NCI-H2196 (cell line): ENCODE measurements at regions not wholly inside any gene's neighbourhood (a gene's known extent, or its start where the extent isn't known, plus 50 kb on each side); places are given as distances from the start of the nearest gene placed in this dataset.
"Not testable (repeated sequence)": the region's sequence is repeated elsewhere in the genome, so short reads cannot be mapped to it uniquely, and the experiment has no call there.

ENCODE experiments used
- DNase-seq: peaks from one replicate; lab custom pipeline; 2025; ENCODE audit not compliant: unreplicated experiment; lab: John Stamatoyannopoulos, UW

DNA sequence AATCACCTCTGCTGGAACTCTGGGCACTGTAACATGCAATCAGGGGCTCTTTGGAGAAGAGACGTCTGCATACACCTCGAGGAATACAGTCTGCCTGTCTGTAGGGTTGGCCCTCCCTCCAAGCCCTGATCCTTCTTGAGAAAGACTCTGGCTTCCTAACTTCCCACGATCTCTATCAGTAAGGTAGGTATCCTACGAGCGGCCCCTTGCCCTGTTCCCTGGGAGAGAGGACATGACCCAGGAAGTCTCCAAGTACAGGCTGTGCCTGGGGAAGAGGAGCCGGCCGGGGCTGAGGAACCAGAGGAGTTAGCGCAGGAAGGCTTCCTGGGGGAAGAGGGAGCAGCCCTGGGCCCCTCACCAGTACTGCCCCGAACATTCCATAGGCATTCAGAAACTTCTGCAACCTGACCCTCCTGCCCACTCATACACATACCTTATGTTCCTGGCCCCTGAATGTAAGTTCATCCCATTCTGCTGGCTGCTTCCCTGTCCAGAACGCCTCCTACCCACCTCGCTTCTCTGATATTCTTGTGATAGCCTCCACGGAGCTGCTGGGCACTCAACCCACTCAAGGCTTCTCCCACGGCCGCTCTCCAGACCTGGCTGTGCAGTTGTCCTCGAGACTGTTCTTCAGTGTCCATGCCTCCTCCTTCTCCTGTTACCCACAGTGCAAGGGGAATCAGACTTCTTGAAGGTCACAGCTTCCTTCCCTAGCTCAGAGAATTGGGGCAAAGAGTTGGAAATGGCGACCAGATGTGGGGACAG lies 116.1 kb downstream of the CYP26B1 start:
- no peak for DNase-seq

- DNase-seq = no peak
These were observed 118.7 kb downstream of the CYP26B1 start for GRCh38 chr2:72028996-72029395.

DNA sequence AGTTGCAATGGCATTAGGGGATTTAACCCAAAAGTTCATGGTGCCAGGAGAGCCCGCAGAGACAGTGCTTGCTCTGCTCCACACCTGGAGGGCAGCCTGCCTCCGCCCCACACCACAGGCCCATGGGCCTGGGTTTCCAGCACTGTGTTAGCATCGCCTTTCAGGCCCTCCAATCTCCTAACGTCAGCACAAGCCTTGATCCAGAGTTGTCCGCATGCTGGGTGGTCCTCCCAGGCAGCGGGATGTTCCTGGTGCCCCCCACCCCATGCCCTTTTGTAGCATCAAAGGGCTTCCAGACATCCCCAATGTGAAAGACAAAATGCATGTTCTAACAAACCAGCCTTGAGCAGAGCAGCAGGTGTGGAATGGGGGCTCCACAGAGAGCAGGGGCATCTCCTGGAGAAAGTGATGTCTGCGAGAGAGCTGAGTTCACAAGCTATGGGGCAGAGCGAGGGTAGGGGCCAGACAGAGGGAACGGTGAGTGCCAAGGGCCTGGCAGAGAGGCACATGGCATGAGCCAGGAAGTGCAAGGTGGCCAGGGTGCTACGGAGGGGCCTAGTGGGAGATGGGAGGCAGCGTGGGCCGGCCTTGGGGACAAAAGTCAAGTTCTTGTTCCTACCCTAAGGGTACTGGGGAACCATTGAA lies 119.2 kb downstream of the CYP26B1 start:
- no peak for DNase-seq

- no peak for DNase-seq
These were observed 120.1 kb downstream of the CYP26B1 start for GRCh38 chr2:72027426-72028161.

- DNase-seq = no peak
These were observed 120.7 kb downstream of the CYP26B1 start for GRCh38 chr2:72026819-72027425.

GRCh38 chr2:72024451-72025175 lies 123.0 kb downstream of the CYP26B1 start:
- DNase-seq = no peak

GRCh38 chr2:72023678-72024390 lies 123.8 kb downstream of the CYP26B1 start:
- DNase-seq = no peak

GRCh38 chr2:72021371-72021770 lies 126.3 kb downstream of the CYP26B1 start:
- not testable (repeated sequence) for DNase-seq

DNA sequence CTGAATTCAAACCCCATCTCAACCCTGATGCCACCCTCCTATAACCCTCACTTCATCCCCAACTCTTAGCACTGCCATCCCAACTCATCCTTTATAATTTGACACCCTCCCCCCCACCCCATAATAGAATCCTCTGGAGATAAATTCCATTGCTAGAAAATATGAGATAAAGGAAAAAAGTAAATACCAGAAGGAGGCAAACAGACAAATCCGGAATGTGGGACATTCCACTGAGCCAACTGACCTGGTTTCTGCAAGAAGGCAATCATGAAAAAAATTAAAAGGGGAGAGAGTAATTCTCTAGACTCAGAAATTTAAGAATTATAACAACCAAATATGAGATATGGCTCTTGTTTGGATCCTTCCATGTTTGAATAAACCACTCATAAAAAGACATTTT lies 132.4 kb downstream of the CYP26B1 start:
- no peak for DNase-seq

- no peak for DNase-seq
These were observed 132.8 kb downstream of the CYP26B1 start for GRCh38 chr2:72014831-72015230.

DNA sequence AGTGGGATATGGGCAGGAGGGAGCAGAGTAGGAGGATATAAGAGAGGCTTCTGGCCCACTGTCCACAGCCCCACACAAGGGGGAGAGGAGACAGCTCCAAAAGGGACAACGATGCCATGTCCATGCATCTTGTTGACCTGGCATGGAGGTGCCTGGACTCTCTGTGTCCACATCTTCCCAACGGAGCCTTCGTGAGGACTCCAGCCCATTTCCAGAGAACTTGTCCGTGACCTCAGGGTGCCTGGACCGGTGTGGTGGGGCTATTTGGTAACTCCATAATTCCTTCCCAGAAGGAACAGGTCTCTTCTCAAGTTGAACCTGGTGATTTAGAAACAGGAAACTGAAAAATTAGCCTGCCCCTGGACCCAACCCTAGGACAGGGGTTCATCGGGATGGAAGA lies 133.9 kb downstream of the CYP26B1 start:
- DNase-seq = no peak

DNA sequence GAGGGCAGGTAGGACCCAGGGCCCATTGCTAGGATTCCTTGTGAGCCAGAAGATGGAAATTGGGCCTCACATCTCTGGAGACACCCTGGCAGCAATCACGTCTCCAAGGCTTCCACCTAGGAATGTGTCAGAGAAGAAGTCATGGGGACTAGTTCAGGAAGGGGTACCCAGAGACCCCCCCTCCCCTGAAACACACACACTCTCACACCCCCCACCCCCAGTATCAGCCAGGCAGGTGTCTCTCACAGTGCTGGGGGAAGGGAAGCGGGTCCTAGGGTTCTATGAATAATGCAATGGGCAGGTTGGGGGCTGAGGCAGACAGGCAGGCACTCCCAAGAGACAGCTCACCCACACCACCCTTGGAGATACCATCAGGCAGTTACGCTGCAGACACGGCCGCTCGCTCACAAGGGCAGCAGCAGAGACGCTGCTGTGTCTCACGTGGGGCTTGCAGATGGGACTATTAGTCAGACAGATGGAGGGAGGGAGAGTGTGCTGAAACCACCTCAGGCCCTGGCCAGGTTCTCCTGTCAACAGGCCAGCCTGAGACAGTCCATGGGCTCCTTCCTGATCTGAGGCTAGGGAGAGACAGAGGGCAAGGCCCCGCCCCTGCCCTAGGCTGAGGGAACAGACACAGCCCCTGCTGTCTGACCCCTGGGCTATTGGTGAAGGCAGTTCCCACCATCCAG lies 134.6 kb downstream of the CYP26B1 start:
- no peak for DNase-seq

DNA sequence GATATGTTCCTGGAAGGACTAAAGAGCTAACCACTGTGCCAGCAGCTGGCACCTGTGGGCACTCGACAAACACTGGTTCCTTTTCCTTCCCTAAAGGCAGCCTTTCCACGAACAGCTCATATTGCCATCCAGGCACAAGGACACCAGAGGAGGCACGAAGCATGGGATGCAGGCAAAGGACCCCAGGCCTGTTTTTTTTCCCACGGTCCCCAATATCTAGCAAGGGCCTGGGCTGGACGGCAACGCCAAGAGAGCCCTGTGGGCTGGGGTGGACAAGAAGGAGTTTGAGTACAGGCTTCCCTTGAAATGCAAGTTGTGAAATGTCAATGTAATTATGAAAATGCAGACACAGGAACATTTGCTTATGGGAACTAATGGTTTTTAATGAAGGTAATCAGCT lies 135.9 kb downstream of the CYP26B1 start:
- DNase-seq = no peak

GRCh38 chr2:72011370-72011689 lies 136.3 kb downstream of the CYP26B1 start:
- DNase-seq = no peak

GRCh38 chr2:72010647-72011369 lies 136.9 kb downstream of the CYP26B1 start:
- DNase-seq = no peak

GRCh38 chr2:72008608-72009007 lies 139.1 kb downstream of the CYP26B1 start:
- no peak for DNase-seq

DNA sequence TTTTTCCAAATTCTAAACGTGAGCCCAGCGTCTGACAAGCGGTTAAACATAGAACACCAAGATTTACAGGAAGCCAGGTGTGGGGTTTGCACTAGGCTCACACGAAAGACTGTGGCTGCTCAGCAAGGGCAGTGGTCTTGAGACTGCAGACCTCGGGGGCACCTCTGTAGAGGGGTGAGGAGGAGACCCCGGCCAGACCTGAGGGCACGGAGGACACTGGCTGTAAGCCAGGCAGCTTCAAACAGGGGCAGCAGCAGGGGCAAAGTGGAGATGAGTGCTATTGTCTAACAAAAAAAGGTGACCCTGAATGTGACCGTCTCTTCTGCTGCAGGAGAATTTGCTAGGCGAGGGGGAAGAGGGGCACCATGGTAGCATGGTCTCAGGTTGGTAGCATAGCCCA lies 140.3 kb downstream of the CYP26B1 start:
- DNase-seq = no peak

GRCh38 chr2:72006188-72006736 lies 141.4 kb downstream of the CYP26B1 start:
- DNase-seq = no peak

- no peak for DNase-seq
These were observed 142.7 kb downstream of the CYP26B1 start for GRCh38 chr2:72004976-72005375.
